Tibial nerve (tissue), 4 donors: ENCODE measurements at regions not wholly inside any gene's neighbourhood (a gene's known extent, or its start where the extent isn't known, plus 50 kb on each side); places are given as distances from the start of the nearest gene placed in this dataset.

Source experiments
- DNase-seq, 2 donors: peaks; one replicate each; pipeline ENCODE4 v3.0.0-alpha.2; 2019; ENCODE audit warnings: low spot score in 2 of 2
- H3K27ac ChIP-seq, 4 donors: fragments of 200-600 bp; sonication (generic) in 3 of 4; one replicate each; pipeline ENCODE4 v1.5.1; 2017 to 2019; ENCODE audit warnings: mild to moderate bottlenecking in 1 of 4
- H3K27me3 ChIP-seq, 2 donors: fragments of 200-600 bp; sonication (generic) in 1 of 2; one replicate each; pipeline versions ENCODE4 v1.5.1 to v1.6.0; 2017 to 2019
- H3K36me3 ChIP-seq, 3 donors: fragments of 200-600 bp; sonication (generic); one replicate each; pipeline ENCODE4 v1.5.1; 2018 to 2019
- H3K4me1 ChIP-seq, 4 donors: fragments of 200-600 bp; sonication (generic) in 3 of 4; one replicate each; pipeline ENCODE4 v1.5.1; 2017 to 2019
- H3K4me3 ChIP-seq, 4 donors: fragments of 200-600 bp; sonication (generic) in 3 of 4; one replicate each; pipeline ENCODE4 v1.5.1; 2017 to 2019; ENCODE audit warnings: mild to moderate bottlenecking in 1 of 4, moderate library complexity in 1 of 4
- H3K9me3 ChIP-seq, 4 donors: fragments of 200-600 bp; sonication (generic) in 3 of 4; one replicate each; pipeline ENCODE4 v1.5.1; 2017 to 2019
- EP300 ChIP-seq, 2 donors: sonication (generic); formaldehyde crosslinking; IDR thresholded peaks; one replicate each; pipeline ENCODE4 v1.6.1; 2017; ENCODE audit warnings: antibody characterized with exemption in 2 of 2, mild to moderate bottlenecking in 1 of 2
- POLR2A ChIP-seq, 2 donors: fragments of 450-650 bp; IDR thresholded peaks; one replicate each; pipeline ENCODE4 v1.6.1; 2017; ENCODE audit warnings: antibody characterized with exemption in 2 of 2, mild to moderate bottlenecking in 2 of 2, moderate library complexity in 2 of 2
- whole genome bisulfite sequencing, 2 donors: methylation state at CpG; one replicate each; pipeline ENCODE4 v1.1.5; 2018; 5-methylcytosine and 5-hydroxymethylcytosine counted together
- TF ChIP-seq, protein P1 (sequence below), 5 experiments: fragments of 200-600 bp in 3 of 5; fragments of 450-650 bp in 2 of 5; sonication (generic) in 3 of 5; IDR thresholded peaks; one replicate each; pipeline ENCODE4 v1.5.1; 2016 to 2019; ENCODE audit warnings: antibody characterized with exemption in 5 of 5, mild to moderate bottlenecking in 3 of 5, moderate library complexity in 2 of 5

DNA sequence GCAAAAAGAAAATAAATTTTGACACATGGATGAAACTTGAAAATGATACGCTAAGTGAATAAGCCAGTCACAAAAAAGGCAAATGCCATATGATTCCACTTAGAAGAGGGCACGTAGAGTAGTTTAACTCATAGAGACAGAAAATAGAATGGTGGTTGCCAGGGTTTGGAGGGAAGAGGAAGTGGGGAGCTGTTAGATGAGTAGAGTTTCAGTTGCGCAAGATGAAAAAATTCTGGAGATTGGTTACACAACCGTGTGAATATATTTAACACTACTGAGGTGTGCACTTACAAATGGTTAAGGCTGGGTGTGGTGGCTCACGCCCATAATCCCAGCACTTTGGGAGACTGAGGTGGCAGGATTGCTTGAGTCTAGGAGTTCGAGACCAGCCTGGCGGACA lies 93.4 kb upstream of the TMEM132E start:
- no peaks in the 10 kb centered on the region for H3K4me1 ChIP-seq
- no peak overlapping the region for H3K4me3 ChIP-seq
- H3K27me3 ChIP-seq: peaks cover 0 to 9% of the 10 kb centered on the region in 2 donors
- H3K27ac ChIP-seq: no peak overlapping the region
- H3K9me3 ChIP-seq: no peaks in the 10 kb centered on the region
- TF ChIP-seq POLR2A (IDR thresholded peaks at IDR 0.05) (no peak), EP300 (IDR thresholded peaks at IDR 0.05) (no peak)
- DNase-seq: no peak
- H3K36me3 ChIP-seq: no peaks in the 10 kb centered on the region
- WGBS, 2 donors: 75 to 78% methylated on average over 7 of the region's 7 CpGs

- no peak overlapping the region for H3K4me3 ChIP-seq
- DNase-seq: no peak
- H3K4me1 ChIP-seq: no peaks in the 10 kb centered on the region
- WGBS, 2 donors: 63 to 64% methylated on average over 4 to 8 of the region's 8 CpGs
- H3K36me3 ChIP-seq: no peaks in the 10 kb centered on the region
- no peak overlapping the region for H3K27ac ChIP-seq
- no peaks in the 10 kb centered on the region for H3K9me3 ChIP-seq
- TF ChIP-seq POLR2A (IDR thresholded peaks at IDR 0.05) (no peak), EP300 (IDR thresholded peaks at IDR 0.05) (no peak)
- TF ChIP-seq, protein P1, sequence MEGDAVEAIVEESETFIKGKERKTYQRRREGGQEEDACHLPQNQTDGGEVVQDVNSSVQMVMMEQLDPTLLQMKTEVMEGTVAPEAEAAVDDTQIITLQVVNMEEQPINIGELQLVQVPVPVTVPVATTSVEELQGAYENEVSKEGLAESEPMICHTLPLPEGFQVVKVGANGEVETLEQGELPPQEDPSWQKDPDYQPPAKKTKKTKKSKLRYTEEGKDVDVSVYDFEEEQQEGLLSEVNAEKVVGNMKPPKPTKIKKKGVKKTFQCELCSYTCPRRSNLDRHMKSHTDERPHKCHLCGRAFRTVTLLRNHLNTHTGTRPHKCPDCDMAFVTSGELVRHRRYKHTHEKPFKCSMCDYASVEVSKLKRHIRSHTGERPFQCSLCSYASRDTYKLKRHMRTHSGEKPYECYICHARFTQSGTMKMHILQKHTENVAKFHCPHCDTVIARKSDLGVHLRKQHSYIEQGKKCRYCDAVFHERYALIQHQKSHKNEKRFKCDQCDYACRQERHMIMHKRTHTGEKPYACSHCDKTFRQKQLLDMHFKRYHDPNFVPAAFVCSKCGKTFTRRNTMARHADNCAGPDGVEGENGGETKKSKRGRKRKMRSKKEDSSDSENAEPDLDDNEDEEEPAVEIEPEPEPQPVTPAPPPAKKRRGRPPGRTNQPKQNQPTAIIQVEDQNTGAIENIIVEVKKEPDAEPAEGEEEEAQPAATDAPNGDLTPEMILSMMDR (IDR thresholded peaks at IDR 0.05): no peak
- peaks cover 0 to 4% of the 10 kb centered on the region in 2 donors for H3K27me3 ChIP-seq
Measured at GRCh38 chr17:34484193-34484733, 95.1 kb upstream of the TMEM132E start.

DNA sequence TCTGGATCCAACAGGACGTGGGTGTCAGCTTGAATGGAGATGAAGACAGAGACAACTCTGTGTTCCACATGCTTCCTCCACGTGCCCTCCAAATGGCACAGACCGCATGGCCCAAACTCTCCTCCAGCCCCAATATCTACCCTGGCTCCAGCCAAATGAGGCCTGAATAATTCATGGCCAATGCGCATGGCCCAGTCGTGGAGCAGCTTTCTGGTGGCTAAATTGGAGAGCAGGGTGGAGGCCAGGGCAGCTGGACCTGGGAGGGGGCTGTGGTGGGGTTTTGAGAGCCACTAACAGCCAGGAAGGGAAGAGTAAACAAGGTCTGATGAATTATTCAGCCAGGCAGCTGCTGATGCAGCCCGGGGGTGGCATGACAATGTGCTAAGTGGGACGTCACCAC lies 96.7 kb upstream of the TMEM132E start:
- Histone ChIP-seq H3K9me3 (no peaks in the 10 kb centered on the region), H3K36me3 (no peaks in the 10 kb centered on the region), H3K27me3 (peaks cover 0 to under 1% of the 10 kb centered on the region in 2 donors), H3K4me1 (no peaks in the 10 kb centered on the region), H3K4me3 (no peak overlapping the region), H3K27ac (no peak overlapping the region)
- TF ChIP-seq POLR2A (IDR thresholded peaks at IDR 0.05): no peak
- TF ChIP-seq, protein P1 (IDR thresholded peaks at IDR 0.05): no peak
- no peak for TF ChIP-seq EP300 (IDR thresholded peaks at IDR 0.05)
- 67% methylated on average over 7 of the region's 7 CpGs for WGBS, 2 donors
- DNase-seq: no peak

- 25 to 51% methylated on average over 1 of the region's 1 CpG for WGBS, 2 donors
- Histone ChIP-seq H3K27ac (no peak overlapping the region), H3K27me3 (no peaks in the 10 kb centered on the region), H3K4me3 (no peak overlapping the region), H3K36me3 (no peaks in the 10 kb centered on the region), H3K9me3 (no peaks in the 10 kb centered on the region), H3K4me1 (no peaks in the 10 kb centered on the region)
- no peak for TF ChIP-seq POLR2A (IDR thresholded peaks at IDR 0.05)
- no peak for DNase-seq
Measured at GRCh38 chr17:34481779-34482178, 97.6 kb upstream of the TMEM132E start.

- no peaks in the 10 kb centered on the region for H3K4me1 ChIP-seq
- no peaks in the 10 kb centered on the region for H3K9me3 ChIP-seq
- no peaks in the 10 kb centered on the region for H3K36me3 ChIP-seq
- H3K27me3 ChIP-seq: no peaks in the 10 kb centered on the region
- 63 to 75% methylated on average over 6 of the region's 6 CpGs for WGBS, 2 donors
- H3K4me3 ChIP-seq: no peak overlapping the region
- TF ChIP-seq EP300 (IDR thresholded peaks at IDR 0.05): no peak
- TF ChIP-seq POLR2A (IDR thresholded peaks at IDR 0.05): no peak
- TF ChIP-seq, protein P1 (IDR thresholded peaks at IDR 0.05): no peak
- no peak for DNase-seq
- no peak overlapping the region for H3K27ac ChIP-seq
Measured at GRCh38 chr17:34479371-34479770, 100.0 kb upstream of the TMEM132E start.

- H3K4me1 ChIP-seq: no peaks in the 10 kb centered on the region
- TF ChIP-seq EP300 (IDR thresholded peaks at IDR 0.05): no peak
- no peak for TF ChIP-seq POLR2A (IDR thresholded peaks at IDR 0.05)
- TF ChIP-seq, protein P1 (IDR thresholded peaks at IDR 0.05): no peak
- H3K27ac ChIP-seq: no peak overlapping the region
- no peaks in the 10 kb centered on the region for H3K27me3 ChIP-seq
- H3K9me3 ChIP-seq: no peaks in the 10 kb centered on the region
- no peaks in the 10 kb centered on the region for H3K36me3 ChIP-seq
- DNase-seq: no peak
- H3K4me3 ChIP-seq: no peak overlapping the region
- 68 to 70% methylated on average over 3 of the region's 3 CpGs for WGBS, 2 donors
Measured at GRCh38 chr17:34478244-34478643, 101.1 kb upstream of the TMEM132E start.
